Uterus (tissue), 2 donors: ENCODE measurements at regions not wholly inside any gene's neighbourhood (a gene's known extent, or its start where the extent isn't known, plus 50 kb on each side); places are given as distances from the start of the nearest gene placed in this dataset.

Source experiments
- CTCF ChIP-seq, 4 experiments: fragments of 200-600 bp in 2 of 4; fragments of 450-650 bp in 2 of 4; sonication (generic) in 2 of 4; IDR thresholded peaks; one replicate each; pipeline ENCODE4 v1.5.1; 2016 to 2019; ENCODE audit warnings: antibody characterized with exemption in 4 of 4, mild to moderate bottlenecking in 2 of 4, moderate library complexity in 1 of 4
- POLR2A ChIP-seq, 2 donors: fragments of 450-650 bp; IDR thresholded peaks; one replicate each; pipeline ENCODE4 v1.6.1; 2016; ENCODE audit warnings: antibody characterized with exemption in 2 of 2, mild to moderate bottlenecking in 1 of 2, moderate library complexity in 1 of 2

GRCh38 chr20:6708010-6708409, 59.5 kb upstream of the BMP2 start:
- TF ChIP-seq CTCF (IDR thresholded peaks at IDR 0.05) = no peak
- no peak for TF ChIP-seq POLR2A (IDR thresholded peaks at IDR 0.05)
